Upper lobe of left lung (tissue), 4 donors: ENCODE measurements at regions not wholly inside any gene's neighbourhood (a gene's known extent, or its start where the extent isn't known, plus 50 kb on each side); places are given as distances from the start of the nearest gene placed in this dataset.
"Not testable (repeated sequence)": the region's sequence is repeated elsewhere in the genome, so short reads cannot be mapped to it uniquely, and the experiment has no call there.

Source experiments
- CTCF ChIP-seq, 6 experiments: fragments of 450-650 bp in 4 of 6; fragments of 200-600 bp in 2 of 6; sonication (generic) in 2 of 6; IDR thresholded peaks; one replicate each; pipeline ENCODE4 v1.5.1; 2016 to 2019; ENCODE audit warnings: antibody characterized with exemption in 6 of 6
- POLR2A ChIP-seq, 4 donors: fragments of 450-650 bp; IDR thresholded peaks; one replicate each; pipeline ENCODE4 v1.5.1; 2016 to 2017; ENCODE audit warnings: antibody characterized with exemption in 4 of 4, mild to moderate bottlenecking in 2 of 4
- POLR2AphosphoS5 ChIP-seq, 2 donors: sonication (generic); formaldehyde crosslinking; IDR thresholded peaks; one replicate each; pipeline ENCODE4 v1.5.1; 2017; ENCODE audit warnings: antibody characterized with exemption in 2 of 2

- TF ChIP-seq CTCF, POLR2AphosphoS5, POLR2A (IDR thresholded peaks at IDR 0.05): not testable (repeated sequence)
Measured at GRCh38 chr4:112838015-112838414, 201.1 kb downstream of the LARP7 start.
